ENCODE measurements at regions not wholly inside any gene's neighbourhood (a gene's known extent, or its start where the extent isn't known, plus 50 kb on each side); places are given as distances from the start of the nearest gene placed in this dataset.

DNA sequence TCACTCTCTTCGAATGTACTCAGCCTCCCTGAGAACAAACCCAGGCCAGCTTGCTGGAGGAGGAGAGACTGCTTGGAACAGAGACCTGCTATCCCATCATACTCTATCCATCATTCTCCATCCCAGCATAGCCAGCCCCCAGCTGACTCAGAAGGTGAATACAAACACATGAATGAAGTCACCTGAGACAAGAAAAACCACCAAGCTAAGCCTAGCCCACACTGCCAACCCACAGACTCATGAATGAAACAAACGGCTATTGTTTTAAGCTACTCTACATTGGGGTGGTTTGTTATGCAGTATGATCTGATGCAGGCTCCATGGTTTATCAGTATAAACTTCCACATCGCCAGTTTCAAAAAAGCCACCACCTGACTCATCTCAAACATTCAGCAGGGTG, 395.6 kb downstream of the SETD4 start:
- TF ChIP-seq GABPA (IDR thresholded peaks at IDR 0.05; ENCODE audit: low read depth) (no peak), POLR2AphosphoS5 (IDR thresholded peaks at IDR 0.05; ENCODE audit: low read depth) (no peak)
- TF ChIP-seq, protein P1, sequence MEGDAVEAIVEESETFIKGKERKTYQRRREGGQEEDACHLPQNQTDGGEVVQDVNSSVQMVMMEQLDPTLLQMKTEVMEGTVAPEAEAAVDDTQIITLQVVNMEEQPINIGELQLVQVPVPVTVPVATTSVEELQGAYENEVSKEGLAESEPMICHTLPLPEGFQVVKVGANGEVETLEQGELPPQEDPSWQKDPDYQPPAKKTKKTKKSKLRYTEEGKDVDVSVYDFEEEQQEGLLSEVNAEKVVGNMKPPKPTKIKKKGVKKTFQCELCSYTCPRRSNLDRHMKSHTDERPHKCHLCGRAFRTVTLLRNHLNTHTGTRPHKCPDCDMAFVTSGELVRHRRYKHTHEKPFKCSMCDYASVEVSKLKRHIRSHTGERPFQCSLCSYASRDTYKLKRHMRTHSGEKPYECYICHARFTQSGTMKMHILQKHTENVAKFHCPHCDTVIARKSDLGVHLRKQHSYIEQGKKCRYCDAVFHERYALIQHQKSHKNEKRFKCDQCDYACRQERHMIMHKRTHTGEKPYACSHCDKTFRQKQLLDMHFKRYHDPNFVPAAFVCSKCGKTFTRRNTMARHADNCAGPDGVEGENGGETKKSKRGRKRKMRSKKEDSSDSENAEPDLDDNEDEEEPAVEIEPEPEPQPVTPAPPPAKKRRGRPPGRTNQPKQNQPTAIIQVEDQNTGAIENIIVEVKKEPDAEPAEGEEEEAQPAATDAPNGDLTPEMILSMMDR (IDR thresholded peaks at IDR 0.05; ENCODE audit: insufficient read depth, low read length), result no peak
- TF ChIP-seq, protein P2, sequence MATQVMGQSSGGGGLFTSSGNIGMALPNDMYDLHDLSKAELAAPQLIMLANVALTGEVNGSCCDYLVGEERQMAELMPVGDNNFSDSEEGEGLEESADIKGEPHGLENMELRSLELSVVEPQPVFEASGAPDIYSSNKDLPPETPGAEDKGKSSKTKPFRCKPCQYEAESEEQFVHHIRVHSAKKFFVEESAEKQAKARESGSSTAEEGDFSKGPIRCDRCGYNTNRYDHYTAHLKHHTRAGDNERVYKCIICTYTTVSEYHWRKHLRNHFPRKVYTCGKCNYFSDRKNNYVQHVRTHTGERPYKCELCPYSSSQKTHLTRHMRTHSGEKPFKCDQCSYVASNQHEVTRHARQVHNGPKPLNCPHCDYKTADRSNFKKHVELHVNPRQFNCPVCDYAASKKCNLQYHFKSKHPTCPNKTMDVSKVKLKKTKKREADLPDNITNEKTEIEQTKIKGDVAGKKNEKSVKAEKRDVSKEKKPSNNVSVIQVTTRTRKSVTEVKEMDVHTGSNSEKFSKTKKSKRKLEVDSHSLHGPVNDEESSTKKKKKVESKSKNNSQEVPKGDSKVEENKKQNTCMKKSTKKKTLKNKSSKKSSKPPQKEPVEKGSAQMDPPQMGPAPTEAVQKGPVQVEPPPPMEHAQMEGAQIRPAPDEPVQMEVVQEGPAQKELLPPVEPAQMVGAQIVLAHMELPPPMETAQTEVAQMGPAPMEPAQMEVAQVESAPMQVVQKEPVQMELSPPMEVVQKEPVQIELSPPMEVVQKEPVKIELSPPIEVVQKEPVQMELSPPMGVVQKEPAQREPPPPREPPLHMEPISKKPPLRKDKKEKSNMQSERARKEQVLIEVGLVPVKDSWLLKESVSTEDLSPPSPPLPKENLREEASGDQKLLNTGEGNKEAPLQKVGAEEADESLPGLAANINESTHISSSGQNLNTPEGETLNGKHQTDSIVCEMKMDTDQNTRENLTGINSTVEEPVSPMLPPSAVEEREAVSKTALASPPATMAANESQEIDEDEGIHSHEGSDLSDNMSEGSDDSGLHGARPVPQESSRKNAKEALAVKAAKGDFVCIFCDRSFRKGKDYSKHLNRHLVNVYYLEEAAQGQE (IDR thresholded peaks at IDR 0.05; ENCODE audit: insufficient replicate concordance, low read depth), result no peak

All from HL-60 (cell line).